ENCODE measurements at regions not wholly inside any gene's neighbourhood (a gene's known extent, or its start where the extent isn't known, plus 50 kb on each side); places are given as distances from the start of the nearest gene placed in this dataset.

GRCh38 chr4:138311771-138312535 lies 69.8 kb upstream of the SLC7A11 start:
- Mint-ChIP-seq H3K27me3 (no peaks in the 10 kb centered on the region), H3K9me3 (ENCODE audit: low read depth) (peaks cover 22% of the 10 kb centered on the region), H3K27ac (no peak overlapping the region), H3K4me3 (ENCODE audit: low read depth) (no peak overlapping the region), H3K4me1 (ENCODE audit: low read depth) (no peaks in the 10 kb centered on the region), H3K36me3 (ENCODE audit: insufficient read depth) (no peaks in the 10 kb centered on the region)
- DNase-seq (ENCODE audit: low spot score, unreplicated experiment): no peak
- TF ChIP-seq, protein P1, sequence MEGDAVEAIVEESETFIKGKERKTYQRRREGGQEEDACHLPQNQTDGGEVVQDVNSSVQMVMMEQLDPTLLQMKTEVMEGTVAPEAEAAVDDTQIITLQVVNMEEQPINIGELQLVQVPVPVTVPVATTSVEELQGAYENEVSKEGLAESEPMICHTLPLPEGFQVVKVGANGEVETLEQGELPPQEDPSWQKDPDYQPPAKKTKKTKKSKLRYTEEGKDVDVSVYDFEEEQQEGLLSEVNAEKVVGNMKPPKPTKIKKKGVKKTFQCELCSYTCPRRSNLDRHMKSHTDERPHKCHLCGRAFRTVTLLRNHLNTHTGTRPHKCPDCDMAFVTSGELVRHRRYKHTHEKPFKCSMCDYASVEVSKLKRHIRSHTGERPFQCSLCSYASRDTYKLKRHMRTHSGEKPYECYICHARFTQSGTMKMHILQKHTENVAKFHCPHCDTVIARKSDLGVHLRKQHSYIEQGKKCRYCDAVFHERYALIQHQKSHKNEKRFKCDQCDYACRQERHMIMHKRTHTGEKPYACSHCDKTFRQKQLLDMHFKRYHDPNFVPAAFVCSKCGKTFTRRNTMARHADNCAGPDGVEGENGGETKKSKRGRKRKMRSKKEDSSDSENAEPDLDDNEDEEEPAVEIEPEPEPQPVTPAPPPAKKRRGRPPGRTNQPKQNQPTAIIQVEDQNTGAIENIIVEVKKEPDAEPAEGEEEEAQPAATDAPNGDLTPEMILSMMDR (IDR thresholded peaks at IDR 0.05; ENCODE audit: unreplicated experiment): no peak

GRCh38 chr4:138310991-138311390 lies 68.8 kb upstream of the SLC7A11 start:
- Mint-ChIP-seq H3K36me3 (ENCODE audit: insufficient read depth) (no peaks in the 10 kb centered on the region), H3K4me1 (ENCODE audit: low read depth) (no peaks in the 10 kb centered on the region), H3K27me3 (no peaks in the 10 kb centered on the region), H3K4me3 (ENCODE audit: low read depth) (no peak overlapping the region), H3K9me3 (ENCODE audit: low read depth) (peaks cover 19% of the 10 kb centered on the region), H3K27ac (no peak overlapping the region)
- TF ChIP-seq, protein P1 (IDR thresholded peaks at IDR 0.05; ENCODE audit: unreplicated experiment): no peak
- no peak for DNase-seq (ENCODE audit: low spot score, unreplicated experiment)

GRCh38 chr4:138310498-138310897 lies 68.3 kb upstream of the SLC7A11 start:
- no peak for DNase-seq (ENCODE audit: low spot score, unreplicated experiment)
- Mint-ChIP-seq H3K9me3 (ENCODE audit: low read depth) (peaks cover 15% of the 10 kb centered on the region), H3K27ac (no peak overlapping the region), H3K36me3 (ENCODE audit: insufficient read depth) (no peaks in the 10 kb centered on the region), H3K27me3 (no peaks in the 10 kb centered on the region), H3K4me1 (ENCODE audit: low read depth) (no peaks in the 10 kb centered on the region), H3K4me3 (ENCODE audit: low read depth) (no peak overlapping the region)
- TF ChIP-seq, protein P1 (IDR thresholded peaks at IDR 0.05; ENCODE audit: unreplicated experiment): no peak

DNA sequence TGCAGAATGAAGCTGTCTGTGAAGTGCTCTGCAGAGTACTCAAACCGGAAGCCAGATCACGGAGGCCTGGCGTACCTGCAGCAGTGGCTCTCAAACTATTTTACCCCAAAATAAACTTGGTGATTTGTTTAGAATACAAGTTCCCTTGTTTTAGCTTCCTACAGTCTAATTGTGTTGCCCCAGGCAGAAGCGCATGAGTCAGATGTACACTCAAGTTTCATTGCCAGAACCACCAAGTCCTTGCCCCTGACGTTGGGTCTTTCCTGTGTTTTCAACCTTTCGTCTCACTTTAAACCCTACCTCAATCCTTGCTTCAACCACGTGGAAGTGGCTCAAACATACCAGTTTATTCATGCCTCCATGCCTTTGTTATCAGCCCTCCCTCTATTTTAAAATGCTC lies 66.2 kb upstream of the SLC7A11 start:
- H3K27me3 Mint-ChIP-seq: no peaks in the 10 kb centered on the region
- H3K4me3 Mint-ChIP-seq (ENCODE audit: low read depth): no peak overlapping the region
- H3K36me3 Mint-ChIP-seq (ENCODE audit: insufficient read depth): no peaks in the 10 kb centered on the region
- TF ChIP-seq, protein P1 (IDR thresholded peaks at IDR 0.05; ENCODE audit: unreplicated experiment): no peak
- no peak for DNase-seq (ENCODE audit: low spot score, unreplicated experiment)
- no peaks in the 10 kb centered on the region for H3K4me1 Mint-ChIP-seq (ENCODE audit: low read depth)
- H3K27ac Mint-ChIP-seq: no peak overlapping the region
- H3K9me3 Mint-ChIP-seq (ENCODE audit: low read depth): no peaks in the 10 kb centered on the region

- no peak for DNase-seq (ENCODE audit: low spot score, unreplicated experiment)
- H3K4me1 Mint-ChIP-seq (ENCODE audit: low read depth): no peaks in the 10 kb centered on the region
- H3K27me3 Mint-ChIP-seq: no peaks in the 10 kb centered on the region
Measured at GRCh38 chr4:138307319-138307718, 65.2 kb upstream of the SLC7A11 start.

More at GRCh38 chr4:138307319-138307718, 65.2 kb upstream of the SLC7A11 start:
- TF ChIP-seq, protein P1 (IDR thresholded peaks at IDR 0.05; ENCODE audit: unreplicated experiment): no peak
- no peak overlapping the region for H3K27ac Mint-ChIP-seq
- H3K4me3 Mint-ChIP-seq (ENCODE audit: low read depth): no peak overlapping the region
- no peaks in the 10 kb centered on the region for H3K9me3 Mint-ChIP-seq (ENCODE audit: low read depth)
- H3K36me3 Mint-ChIP-seq (ENCODE audit: insufficient read depth): no peaks in the 10 kb centered on the region

All from progenitor cell of endocrine pancreas (in vitro differentiated cells).